Trophoblast cell (in vitro differentiated cells and primary cell): ENCODE measurements at regions not wholly inside any gene's neighbourhood (a gene's known extent, or its start where the extent isn't known, plus 50 kb on each side); places are given as distances from the start of the nearest gene placed in this dataset.

Experiments
- DNase-seq, 2 donors: peaks; one replicate each; pipeline ENCODE4 v3.0.0-alpha.2; 2016
- H2AFZ ChIP-seq: 2 replicates; pipeline ENCODE4 v1.6.1; 2013; ENCODE audit warnings: low read length, moderate library complexity, mild to moderate bottlenecking; ENCODE audit not compliant: insufficient read depth, poor library complexity
- H2AK5ac ChIP-seq: 2 replicates; pipeline ENCODE4 v1.6.1; 2013; ENCODE audit warnings: mild to moderate bottlenecking, low read length
- H2BK120ac ChIP-seq: 2 replicates; pipeline ENCODE4 v1.6.1; 2013; ENCODE audit warnings: low read length, mild to moderate bottlenecking, moderate library complexity; ENCODE audit not compliant: insufficient read depth, poor library complexity
- H2BK12ac ChIP-seq: 2 replicates; pipeline ENCODE4 v1.6.1; 2013; ENCODE audit warnings: mild to moderate bottlenecking, low read length, moderate library complexity
- H2BK5ac ChIP-seq: 2 replicates; pipeline ENCODE4 v1.6.1; 2013; ENCODE audit warnings: low read length, low read depth, moderate library complexity, mild to moderate bottlenecking; ENCODE audit not compliant: poor library complexity
- H3K14ac ChIP-seq: 2 replicates; pipeline ENCODE4 v1.6.1; 2013; ENCODE audit warnings: mild to moderate bottlenecking, low read length
- H3K18ac ChIP-seq: 2 replicates; pipeline ENCODE4 v1.6.1; 2013; ENCODE audit warnings: mild to moderate bottlenecking, low read length
- H3K23ac ChIP-seq: 2 replicates; pipeline ENCODE4 v1.6.1; 2013; ENCODE audit warnings: low read length
- H3K27ac ChIP-seq: 2 replicates; pipeline ENCODE4 v1.5.1; 2013; ENCODE audit warnings: low read depth, mild to moderate bottlenecking, inconsistent platforms, low read length, moderate library complexity
- H3K27me3 ChIP-seq: 2 replicates; pipeline ENCODE4 v1.6.1; 2013; ENCODE audit warnings: inconsistent platforms, mild to moderate bottlenecking, low read length, moderate library complexity; ENCODE audit not compliant: insufficient read depth
- H3K36me3 ChIP-seq, 2 experiments: 1 replicate in 1 of 2; 2 replicates in 1 of 2; pipeline ENCODE4 v1.6.1; 2013; ENCODE audit warnings: low read length in 2 of 2, mild to moderate bottlenecking in 2 of 2, moderate library complexity in 1 of 2; ENCODE audit not compliant: insufficient read depth in 2 of 2, control insufficient read depth in 1 of 2
- H3K4ac ChIP-seq: 2 replicates; pipeline ENCODE4 v1.6.1; 2013; ENCODE audit warnings: low read depth, mild to moderate bottlenecking, low read length, moderate library complexity
- H3K4me1 ChIP-seq, 2 experiments: 1 replicate in 1 of 2; 2 replicates in 1 of 2; pipeline ENCODE4 v1.6.1; 2013; ENCODE audit warnings: low read length in 2 of 2, mild to moderate bottlenecking in 2 of 2, moderate library complexity in 1 of 2; ENCODE audit not compliant: insufficient read depth in 2 of 2, control insufficient read depth in 1 of 2
- H3K4me2 ChIP-seq: 2 replicates; pipeline ENCODE4 v1.6.1; 2013; ENCODE audit warnings: inconsistent platforms, mild to moderate bottlenecking, low read length, moderate library complexity
- H3K4me3 ChIP-seq: 2 replicates; pipeline ENCODE4 v1.5.1; 2013; ENCODE audit warnings: mild to moderate bottlenecking, low read depth, low read length, inconsistent platforms
- H3K79me1 ChIP-seq: one replicate; pipeline ENCODE4 v1.6.1; 2013; ENCODE audit warnings: low read length
- H3K79me2 ChIP-seq: 2 replicates; pipeline ENCODE4 v1.6.1; 2013; ENCODE audit warnings: low read length, mild to moderate bottlenecking; ENCODE audit not compliant: control insufficient read depth, insufficient read depth, poor library complexity
- H3K9ac ChIP-seq: 2 replicates; pipeline ENCODE4 v1.6.1; 2013; ENCODE audit warnings: mild to moderate bottlenecking, low read length
- H3K9me3 ChIP-seq: 2 replicates; pipeline ENCODE4 v1.6.1; 2013; ENCODE audit warnings: low read depth, mild to moderate bottlenecking, control low read depth, inconsistent platforms, low read length; ENCODE audit not compliant: insufficient read depth
- H4K12ac ChIP-seq: 2 replicates; pipeline ENCODE4 v1.6.1; 2013; ENCODE audit warnings: low read depth, mild to moderate bottlenecking, low read length, moderate library complexity
- H4K8ac ChIP-seq: 2 replicates; pipeline ENCODE4 v1.6.1; 2013; ENCODE audit warnings: low read depth, mild to moderate bottlenecking, low read length, moderate library complexity
- H4K91ac ChIP-seq: one replicate; pipeline ENCODE4 v1.6.1; 2013; ENCODE audit warnings: low read depth, mild to moderate bottlenecking, low read length, moderate library complexity
- WGBS: extraction: QIAGEN DNeasy Blood & Tissue Kit; methylation state at CpG from one replicate; pipeline ENCODE4 v1.1.7; 2013; ENCODE audit warnings: missing lambda C conversion rate; ENCODE audit not compliant: insufficient read length, insufficient coverage; ENCODE audit errors: extremely low coverage; 5-methylcytosine and 5-hydroxymethylcytosine counted together

DNA sequence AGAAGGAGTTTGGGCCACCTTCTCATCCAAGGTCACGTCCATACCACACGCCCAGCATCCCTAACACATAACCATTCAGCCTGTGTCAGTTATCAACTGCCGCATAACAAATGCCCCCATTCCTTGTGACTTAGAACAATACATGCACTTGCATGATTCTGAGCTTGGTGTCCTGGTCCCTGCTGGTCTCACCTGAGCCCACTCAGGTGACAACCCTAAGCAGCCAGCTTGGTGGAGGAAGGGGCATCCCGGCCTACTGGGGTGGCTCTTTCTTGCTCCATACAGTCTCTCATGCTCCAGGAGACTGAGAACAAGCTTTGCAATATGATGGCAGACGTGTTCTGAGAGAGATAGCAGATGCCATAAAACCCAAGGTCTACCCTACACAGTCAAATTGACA is 1276.9 kb downstream of the TBC1D22A start:
- H4K91ac ChIP-seq: no peak overlapping the region
- H4K12ac ChIP-seq: no peak overlapping the region
- H3K27ac ChIP-seq: no peak overlapping the region
- no peak overlapping the region for H3K18ac ChIP-seq
- no peak overlapping the region for H4K8ac ChIP-seq
- no peak overlapping the region for H3K4me3 ChIP-seq
- peaks cover 3% of the 10 kb centered on the region for H3K9me3 ChIP-seq
- H3K4ac ChIP-seq: no peak overlapping the region
- no peak overlapping the region for H2AFZ ChIP-seq
- no peak overlapping the region for H3K23ac ChIP-seq
- H3K27me3 ChIP-seq: no peaks in the 10 kb centered on the region
- no peak overlapping the region for H2BK12ac ChIP-seq
- no peak overlapping the region for H2AK5ac ChIP-seq
- H3K79me1 ChIP-seq: no peaks in the 10 kb centered on the region
- H3K36me3 ChIP-seq: no peaks in the 10 kb centered on the region
- no CpG with 5 or more reads among the region's 5 CpGs for WGBS
- no peak overlapping the region for H3K4me2 ChIP-seq
- no peak overlapping the region for H2BK120ac ChIP-seq
- no peak for DNase-seq
- no peak overlapping the region for H2BK5ac ChIP-seq
- H3K4me1 ChIP-seq: no peaks in the 10 kb centered on the region
- H3K14ac ChIP-seq: no peak overlapping the region
- no peaks in the 10 kb centered on the region for H3K79me2 ChIP-seq
- no peak overlapping the region for H3K9ac ChIP-seq

- WGBS: no CpG with 5 or more reads among the region's 4 CpGs
- DNase-seq: no peak
These were observed 1275.2 kb downstream of the TBC1D22A start for GRCh38 chr22:48037618-48038017.

GRCh38 chr22:48035897-48036296 is 1273.4 kb downstream of the TBC1D22A start:
- no peaks in the 10 kb centered on the region for H3K79me1 ChIP-seq
- H4K8ac ChIP-seq: no peak overlapping the region
- H2BK120ac ChIP-seq: no peak overlapping the region

More at GRCh38 chr22:48037618-48038017, 1275.2 kb downstream of the TBC1D22A start:
- Histone ChIP-seq H3K27ac (no peak overlapping the region), H3K4me3 (no peak overlapping the region), H4K91ac (no peak overlapping the region), H3K36me3 (no peaks in the 10 kb centered on the region), H3K9me3 (peaks cover 2% of the 10 kb centered on the region), H3K14ac (no peak overlapping the region), H3K79me2 (no peaks in the 10 kb centered on the region), H3K4me2 (no peak overlapping the region), H2AFZ (no peak overlapping the region), H3K4me1 (no peaks in the 10 kb centered on the region), H4K8ac (no peak overlapping the region), H2BK12ac (no peak overlapping the region), H3K4ac (no peak overlapping the region), H3K9ac (no peak overlapping the region), H3K27me3 (no peaks in the 10 kb centered on the region), H3K23ac (no peak overlapping the region), H2BK120ac (no peak overlapping the region), H3K79me1 (no peaks in the 10 kb centered on the region), H3K18ac (no peak overlapping the region), H4K12ac (no peak overlapping the region), H2BK5ac (no peak overlapping the region), H2AK5ac (no peak overlapping the region)

GRCh38 chr22:48031589-48031988 is 1269.1 kb downstream of the TBC1D22A start:
- no peak overlapping the region for H3K4ac ChIP-seq
- no peak overlapping the region for H2BK12ac ChIP-seq
- H3K79me2 ChIP-seq: no peaks in the 10 kb centered on the region
- no peak overlapping the region for H2BK5ac ChIP-seq
- no peak overlapping the region for H2BK120ac ChIP-seq
- no peak overlapping the region for H2AK5ac ChIP-seq
- H2AFZ ChIP-seq: no peak overlapping the region
- H3K14ac ChIP-seq: no peak overlapping the region
- no peaks in the 10 kb centered on the region for H3K27me3 ChIP-seq
- H3K79me1 ChIP-seq: no peaks in the 10 kb centered on the region
- H3K4me2 ChIP-seq: no peak overlapping the region
- H3K36me3 ChIP-seq: no peaks in the 10 kb centered on the region
- no peak overlapping the region for H3K27ac ChIP-seq
- H3K18ac ChIP-seq: no peak overlapping the region
- H3K9me3 ChIP-seq: no peaks in the 10 kb centered on the region
- no peak overlapping the region for H3K9ac ChIP-seq
- H4K91ac ChIP-seq: no peak overlapping the region
- no peaks in the 10 kb centered on the region for H3K4me1 ChIP-seq
- DNase-seq: no peak
- no peak overlapping the region for H3K23ac ChIP-seq
- H3K4me3 ChIP-seq: no peak overlapping the region
- no CpG with 5 or more reads among the region's 6 CpGs for WGBS
- H4K12ac ChIP-seq: no peak overlapping the region
- H4K8ac ChIP-seq: no peak overlapping the region

More at GRCh38 chr22:48035897-48036296, 1273.4 kb downstream of the TBC1D22A start:
- H3K4ac ChIP-seq: no peak overlapping the region
- H3K4me2 ChIP-seq: no peak overlapping the region
- H2BK12ac ChIP-seq: no peak overlapping the region
- H3K79me2 ChIP-seq: no peaks in the 10 kb centered on the region
- H3K4me3 ChIP-seq: no peak overlapping the region
- no peaks in the 10 kb centered on the region for H3K27me3 ChIP-seq
- no peak overlapping the region for H3K27ac ChIP-seq
- H3K36me3 ChIP-seq: no peaks in the 10 kb centered on the region
- H3K4me1 ChIP-seq: no peaks in the 10 kb centered on the region
- H2AK5ac ChIP-seq: no peak overlapping the region
- no peak overlapping the region for H3K9ac ChIP-seq
- H3K14ac ChIP-seq: no peak overlapping the region
- H2AFZ ChIP-seq: no peak overlapping the region
- WGBS: no CpG with 5 or more reads among the region's 12 CpGs
- H3K18ac ChIP-seq: no peak overlapping the region
- no peak overlapping the region for H4K12ac ChIP-seq
- no peak overlapping the region for H4K91ac ChIP-seq
- H3K23ac ChIP-seq: no peak overlapping the region
- H3K9me3 ChIP-seq: no peaks in the 10 kb centered on the region
- no peak for DNase-seq
- no peak overlapping the region for H2BK5ac ChIP-seq
